ENCODE measurements at regions not wholly inside any gene's neighbourhood (a gene's known extent, or its start where the extent isn't known, plus 50 kb on each side); places are given as distances from the start of the nearest gene placed in this dataset.
"Not testable (repeated sequence)": the region's sequence is repeated elsewhere in the genome, so short reads cannot be mapped to it uniquely, and the experiment has no call there.

GRCh38 chr10:3659203-3659917 is 125.6 kb downstream of the KLF6 start:
- DNase-seq (ENCODE audit: low spot score): no peak

DNA sequence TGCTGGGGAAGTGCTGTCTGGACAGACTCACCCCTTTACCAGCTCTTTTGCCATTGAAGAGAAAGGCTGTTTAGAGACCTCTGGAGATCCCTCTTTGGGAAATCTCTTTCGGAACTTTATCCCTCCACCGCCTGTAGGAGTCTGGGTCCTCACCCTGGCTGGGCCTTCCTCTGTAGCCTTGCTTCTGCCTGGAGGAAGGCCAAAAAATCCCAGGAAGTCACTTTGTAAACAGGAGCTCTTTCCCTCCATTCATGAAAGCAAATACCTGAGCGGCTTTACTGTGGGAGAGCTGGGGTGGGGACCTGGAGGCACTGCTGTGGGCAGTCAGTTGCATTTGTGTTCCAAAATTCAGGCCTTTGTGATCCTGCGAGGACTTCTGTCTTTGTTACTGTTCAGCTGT is 126.2 kb downstream of the KLF6 start:
- no peak for DNase-seq (ENCODE audit: low spot score)

DNA sequence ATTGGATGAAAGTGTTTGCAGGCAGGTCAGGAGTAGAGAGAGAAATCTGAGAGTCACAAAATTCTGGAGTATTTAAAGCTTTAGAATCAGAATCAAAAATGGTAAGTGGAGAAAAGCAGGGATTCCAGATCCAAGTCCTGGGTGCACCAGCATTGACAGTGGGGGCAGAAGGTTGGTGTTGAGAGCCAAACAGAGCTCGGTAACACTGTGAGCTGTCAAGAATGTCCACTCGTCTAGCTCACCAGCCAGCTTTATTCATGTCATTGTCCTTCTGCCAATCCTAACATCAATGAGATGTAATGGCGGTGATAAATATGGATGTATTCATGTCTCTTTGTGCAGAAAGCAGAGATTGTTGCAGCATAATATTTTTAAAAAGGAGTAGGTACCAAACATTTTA is 128.8 kb downstream of the KLF6 start:
- no peak for DNase-seq (ENCODE audit: low spot score)

- DNase-seq (ENCODE audit: low spot score): no peak
Measured at GRCh38 chr10:3655528-3655927, 129.5 kb downstream of the KLF6 start.

- DNase-seq (ENCODE audit: low spot score): no peak
Measured at GRCh38 chr10:3654980-3655379, 130.0 kb downstream of the KLF6 start.

DNA sequence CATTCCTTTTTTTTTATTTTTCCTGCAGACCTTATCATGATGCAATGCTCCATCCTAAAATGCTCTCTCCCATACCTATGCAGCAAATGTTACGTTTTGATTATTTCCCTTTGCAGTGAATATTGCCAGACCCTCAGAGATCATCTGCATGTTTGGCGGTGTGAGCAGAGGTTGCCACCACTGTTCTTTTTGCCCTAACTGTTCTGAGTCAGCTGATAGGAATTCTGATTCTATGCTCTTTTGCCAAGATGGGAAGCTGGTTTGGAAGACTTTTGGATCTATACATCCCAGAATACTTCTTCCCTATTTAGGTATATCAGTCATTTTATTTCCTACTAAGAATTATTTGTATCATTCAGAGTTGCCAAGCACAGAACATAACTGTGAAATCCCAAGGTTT is 130.5 kb downstream of the KLF6 start:
- DNase-seq (ENCODE audit: low spot score): no peak

GRCh38 chr10:3653303-3653702 is 131.7 kb downstream of the KLF6 start:
- DNase-seq (ENCODE audit: low spot score): not testable (repeated sequence)

- no peak for DNase-seq (ENCODE audit: low spot score)
Measured at GRCh38 chr10:3652886-3653285, 132.1 kb downstream of the KLF6 start.

GRCh38 chr10:3651969-3652653 is 132.9 kb downstream of the KLF6 start:
- no peak for DNase-seq (ENCODE audit: low spot score)

GRCh38 chr10:3648576-3648975 is 136.4 kb downstream of the KLF6 start:
- no peak for DNase-seq (ENCODE audit: low spot score)

GRCh38 chr10:3648170-3648569 is 136.8 kb downstream of the KLF6 start:
- DNase-seq (ENCODE audit: low spot score): no peak

DNA sequence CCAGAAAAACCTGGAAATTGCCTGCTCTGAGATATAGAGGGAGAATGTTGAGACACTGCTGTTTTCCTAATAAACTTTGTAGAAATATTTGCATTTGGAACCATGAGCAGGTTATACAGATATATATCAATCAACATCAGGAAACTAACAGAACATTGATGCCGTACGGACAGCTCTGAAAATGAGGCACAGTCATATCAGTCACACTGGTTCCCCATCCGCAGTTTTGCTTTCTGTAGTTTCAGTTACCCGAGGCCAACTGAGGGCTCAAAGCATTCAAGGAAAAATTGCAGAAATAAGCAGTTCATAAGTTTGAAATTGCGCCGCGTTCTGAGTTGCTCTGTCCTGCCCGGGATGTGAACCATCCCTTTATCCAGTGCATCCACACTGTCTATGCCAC is 137.9 kb downstream of the KLF6 start:
- DNase-seq (ENCODE audit: low spot score): no peak

DNA sequence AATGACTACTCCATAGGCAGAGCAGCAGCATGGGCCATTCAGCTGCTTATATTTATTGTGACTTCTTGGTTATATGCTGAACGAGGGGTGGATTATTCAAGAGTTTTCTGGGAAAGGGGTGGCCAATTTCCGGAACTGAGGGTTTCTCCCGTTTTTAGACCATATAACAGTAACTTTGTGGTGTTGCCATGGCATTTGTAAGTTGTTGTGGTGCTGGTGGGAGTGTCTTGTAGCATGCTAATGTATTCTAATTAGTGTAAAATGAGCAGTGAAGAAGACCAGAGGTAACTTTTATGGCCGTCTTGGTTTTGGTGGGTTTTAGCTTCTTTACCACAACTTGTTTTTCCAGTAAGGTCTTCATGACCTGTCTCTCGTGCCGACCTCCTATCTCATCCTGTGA is 139.6 kb downstream of the KLF6 start:
- no peak for DNase-seq (ENCODE audit: low spot score)

- DNase-seq (ENCODE audit: low spot score): no peak
Measured at GRCh38 chr10:3640816-3641215, 144.2 kb downstream of the KLF6 start.

- DNase-seq (ENCODE audit: low spot score): no peak
Measured at GRCh38 chr10:3639546-3639945, 145.5 kb downstream of the KLF6 start.

DNA sequence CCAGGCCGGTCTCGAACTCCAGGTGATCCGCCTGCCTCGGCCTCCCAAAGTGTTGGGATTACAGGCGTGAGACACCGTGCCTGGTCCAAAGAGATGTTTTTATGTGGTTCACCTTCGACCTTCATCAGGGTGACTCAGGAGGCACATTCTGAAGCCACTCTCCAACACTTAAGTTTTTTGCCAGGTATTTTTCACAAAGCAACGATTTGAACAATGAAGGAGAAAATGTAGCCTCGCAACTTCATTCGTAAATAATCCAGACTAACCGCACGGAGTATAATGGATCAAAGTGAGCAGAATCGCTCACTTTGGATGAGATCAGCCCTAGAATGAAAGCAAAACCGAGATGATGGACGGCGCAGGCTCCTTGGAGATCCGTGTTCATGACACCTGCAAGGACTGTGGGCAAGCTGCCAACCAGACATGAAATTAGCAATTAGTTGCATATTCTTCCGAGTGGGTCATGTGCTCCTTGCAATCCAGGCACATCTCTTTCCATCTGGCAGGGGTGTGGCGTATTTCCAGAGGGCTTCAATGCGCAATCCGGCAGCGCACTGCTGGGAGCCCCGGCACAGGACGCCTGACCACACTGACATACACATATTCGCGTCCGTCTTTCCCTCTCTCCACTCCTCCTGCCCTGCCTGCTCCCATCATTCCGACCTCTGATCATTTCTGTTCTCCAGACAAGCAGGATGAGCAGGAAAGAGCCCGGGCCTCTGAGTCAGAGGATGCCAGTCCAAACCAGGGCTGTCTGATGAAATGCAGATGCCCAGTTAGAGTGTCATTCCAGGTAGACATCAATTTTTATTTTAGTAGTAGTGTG is 148.4 kb downstream of the KLF6 start:
- DNase-seq (ENCODE audit: low spot score): no peak

- no peak for DNase-seq (ENCODE audit: low spot score)
Measured at GRCh38 chr10:3635697-3636096, 149.3 kb downstream of the KLF6 start.

GRCh38 chr10:3635211-3635671 is 149.8 kb downstream of the KLF6 start:
- no peak for DNase-seq (ENCODE audit: low spot score)

- DNase-seq (ENCODE audit: low spot score): not testable (repeated sequence)
Measured at GRCh38 chr10:3634646-3635045, 150.4 kb downstream of the KLF6 start.

- no peak for DNase-seq (ENCODE audit: low spot score)
Measured at GRCh38 chr10:3631701-3632330, 153.2 kb downstream of the KLF6 start.

GRCh38 chr10:3631291-3631690 is 153.7 kb downstream of the KLF6 start:
- DNase-seq (ENCODE audit: low spot score): no peak
